Islet of Langerhans (tissue), 1 donor: ENCODE measurements at regions not wholly inside any gene's neighbourhood (a gene's known extent, or its start where the extent isn't known, plus 50 kb on each side); places are given as distances from the start of the nearest gene placed in this dataset.

Source experiments
- FAIRE-seq: peaks from one replicate; lab custom pipeline; 2011; peaks lifted over from hg19 to GRCh38; lab: Jason Lieb, UNC

DNA sequence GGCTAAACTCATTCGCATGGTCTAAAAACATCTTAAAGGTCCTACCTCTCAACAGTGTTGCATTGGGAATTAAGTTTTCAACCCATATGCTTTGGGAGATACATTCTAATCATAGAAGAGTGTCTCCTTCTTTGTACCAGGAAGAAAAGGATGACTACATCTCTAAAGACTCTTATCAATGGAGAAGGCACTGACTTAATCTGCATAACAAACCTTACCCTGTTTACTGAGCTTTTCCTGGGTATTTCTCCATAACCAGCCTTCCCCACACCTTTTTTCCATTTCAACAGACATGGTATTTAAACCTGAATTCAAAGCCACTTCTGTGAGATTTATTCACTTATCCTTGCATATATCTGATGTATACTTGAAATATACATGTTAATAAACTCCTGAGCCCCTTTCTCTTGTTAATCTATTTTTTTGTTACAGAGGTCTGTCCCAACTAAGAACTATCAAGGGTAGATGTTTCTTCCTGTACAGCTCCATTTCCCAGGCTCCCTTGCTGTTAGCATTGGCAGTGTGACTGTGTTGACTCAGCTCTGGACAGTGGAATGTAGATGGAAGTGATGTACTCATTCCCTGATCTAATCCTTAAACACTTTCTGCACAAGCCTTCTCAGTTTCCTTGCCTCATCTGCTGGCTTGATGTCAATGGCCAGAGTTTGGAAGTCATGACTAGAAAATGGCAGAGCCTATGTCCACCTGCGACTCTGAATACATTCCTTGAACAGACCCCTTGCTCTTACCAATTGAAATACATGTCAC, 148.9 kb upstream of the CPEB2 start:
- no peak for FAIRE-seq

DNA sequence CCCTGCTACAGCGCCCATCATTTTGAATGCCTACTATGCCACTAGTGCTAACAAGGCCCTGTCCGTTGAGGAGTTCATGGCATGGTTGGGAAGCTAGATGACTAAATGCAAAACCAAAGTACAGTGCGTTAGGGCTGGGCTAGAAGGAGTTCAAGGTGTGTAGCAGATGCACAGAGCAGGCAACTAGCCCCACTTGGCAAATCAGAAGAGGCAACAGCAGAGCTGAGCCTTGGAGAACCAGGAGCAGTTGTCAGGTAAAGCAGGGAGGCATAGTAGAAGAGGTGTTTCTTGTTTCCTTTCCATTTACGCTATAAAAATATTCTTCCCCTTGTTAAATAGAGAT, 146.6 kb upstream of the CPEB2 start:
- no peak for FAIRE-seq

DNA sequence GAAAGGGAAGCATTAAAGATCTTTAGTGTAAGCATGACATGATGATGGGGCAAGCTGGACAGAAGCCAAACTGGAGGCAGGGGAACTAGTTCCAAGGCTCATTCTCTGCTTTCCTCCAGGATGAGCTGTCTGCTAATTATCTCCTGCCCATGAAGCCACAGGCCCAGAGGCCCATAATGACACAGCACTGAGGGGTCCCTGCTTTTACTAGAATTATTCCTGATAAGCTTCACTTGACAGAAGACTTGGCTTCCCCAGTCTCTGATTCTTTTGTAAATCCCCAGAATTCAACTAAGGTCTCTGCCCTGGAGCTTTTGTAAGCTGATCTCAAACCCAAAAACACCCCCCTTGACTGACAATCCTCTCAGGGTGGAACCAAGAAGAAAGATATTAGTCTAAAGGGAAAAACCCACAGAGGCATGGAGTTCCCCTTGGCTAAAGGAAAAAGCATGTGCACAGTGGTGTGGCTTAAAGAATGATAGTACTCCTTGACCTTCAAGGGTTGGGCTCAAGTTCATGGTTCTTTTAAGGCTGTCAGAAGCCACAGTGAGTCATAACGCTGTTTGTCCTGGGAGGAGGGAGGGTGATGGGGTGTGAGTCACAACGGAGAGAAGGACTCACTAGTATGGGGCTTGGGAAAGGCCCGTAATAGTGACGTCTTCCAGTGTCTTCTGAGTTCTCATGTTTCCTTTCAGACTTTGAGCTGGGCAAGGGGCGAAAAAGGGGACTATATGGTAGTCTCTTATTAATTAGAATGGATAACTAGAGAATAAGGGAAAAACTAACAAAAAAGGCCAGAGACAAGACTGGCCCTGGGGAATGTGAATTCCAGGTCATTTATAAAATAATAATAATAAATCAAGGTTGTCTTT, 146.0 kb upstream of the CPEB2 start:
- FAIRE-seq = no peak

DNA sequence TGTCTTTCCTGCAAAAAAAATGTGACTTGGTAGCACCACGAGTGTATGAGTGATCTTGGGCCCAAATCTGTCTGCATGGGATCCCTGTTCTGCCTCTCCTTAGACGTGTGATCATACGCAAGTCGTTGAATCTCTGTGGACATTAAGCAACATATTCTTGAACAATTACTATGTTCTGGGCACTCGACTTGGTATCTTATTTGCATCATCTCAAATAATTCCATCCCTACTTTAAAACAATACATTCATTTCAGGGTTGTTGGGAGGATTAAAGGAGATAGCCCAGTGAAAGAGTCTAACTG, 145.4 kb upstream of the CPEB2 start:
- no peak for FAIRE-seq

DNA sequence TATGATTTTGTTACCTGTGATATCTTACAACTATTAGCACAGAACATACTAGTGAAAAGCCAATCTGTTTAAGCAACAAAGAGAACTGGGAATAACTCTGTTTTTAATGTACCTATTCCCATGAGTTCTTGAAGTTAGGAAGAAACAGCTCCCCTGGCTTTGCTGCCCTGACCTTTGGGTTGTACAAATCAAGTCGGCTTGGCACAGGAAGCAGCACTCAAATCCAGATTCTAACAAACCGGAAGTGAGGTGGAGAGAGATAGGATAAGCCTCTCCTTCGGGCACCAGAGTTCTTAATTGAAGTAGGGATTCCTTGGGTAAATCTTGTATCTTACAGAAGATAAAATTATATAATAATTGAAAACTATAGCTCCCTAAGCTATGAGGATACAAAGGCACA, 144.8 kb upstream of the CPEB2 start:
- no peak for FAIRE-seq

DNA sequence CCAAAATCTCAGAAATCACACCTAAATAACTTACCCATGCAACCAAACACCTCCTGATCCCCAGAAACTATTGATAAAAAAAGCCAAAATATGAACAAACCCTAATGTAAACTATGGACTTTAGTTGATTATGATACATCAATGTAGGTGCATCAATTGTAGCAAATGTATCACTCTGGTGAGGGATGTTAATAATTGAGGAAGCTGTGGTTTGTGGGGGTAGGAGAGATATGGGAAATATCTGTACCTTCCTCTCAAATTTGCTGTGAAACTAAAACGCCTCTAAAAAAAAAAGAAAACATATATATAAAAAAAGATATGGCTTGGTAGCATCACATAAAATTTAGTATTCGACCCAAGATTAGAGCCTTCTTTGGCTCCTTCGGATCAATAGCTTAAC, 144.3 kb upstream of the CPEB2 start:
- no peak for FAIRE-seq

DNA sequence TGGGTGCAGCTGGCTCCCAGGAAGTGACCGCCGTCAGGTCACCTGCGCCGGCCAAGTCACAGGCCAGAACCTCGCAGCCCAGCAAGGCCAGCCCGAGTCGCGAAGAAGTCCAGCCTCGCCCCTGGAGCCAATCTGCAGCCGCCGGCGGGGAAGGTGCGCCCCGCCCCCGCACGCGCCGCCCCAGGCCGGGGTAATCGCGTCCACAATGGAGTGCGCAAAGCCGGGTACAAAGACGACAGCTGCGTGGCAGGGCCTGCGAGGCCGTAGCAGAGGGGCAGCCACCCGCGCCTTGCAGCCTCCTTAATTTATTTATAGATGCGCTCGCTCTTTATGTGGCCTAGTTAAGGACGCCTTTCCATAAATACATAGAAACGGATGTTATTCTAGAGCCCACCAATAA, 139.4 kb upstream of the CPEB2 start:
- no peak for FAIRE-seq

DNA sequence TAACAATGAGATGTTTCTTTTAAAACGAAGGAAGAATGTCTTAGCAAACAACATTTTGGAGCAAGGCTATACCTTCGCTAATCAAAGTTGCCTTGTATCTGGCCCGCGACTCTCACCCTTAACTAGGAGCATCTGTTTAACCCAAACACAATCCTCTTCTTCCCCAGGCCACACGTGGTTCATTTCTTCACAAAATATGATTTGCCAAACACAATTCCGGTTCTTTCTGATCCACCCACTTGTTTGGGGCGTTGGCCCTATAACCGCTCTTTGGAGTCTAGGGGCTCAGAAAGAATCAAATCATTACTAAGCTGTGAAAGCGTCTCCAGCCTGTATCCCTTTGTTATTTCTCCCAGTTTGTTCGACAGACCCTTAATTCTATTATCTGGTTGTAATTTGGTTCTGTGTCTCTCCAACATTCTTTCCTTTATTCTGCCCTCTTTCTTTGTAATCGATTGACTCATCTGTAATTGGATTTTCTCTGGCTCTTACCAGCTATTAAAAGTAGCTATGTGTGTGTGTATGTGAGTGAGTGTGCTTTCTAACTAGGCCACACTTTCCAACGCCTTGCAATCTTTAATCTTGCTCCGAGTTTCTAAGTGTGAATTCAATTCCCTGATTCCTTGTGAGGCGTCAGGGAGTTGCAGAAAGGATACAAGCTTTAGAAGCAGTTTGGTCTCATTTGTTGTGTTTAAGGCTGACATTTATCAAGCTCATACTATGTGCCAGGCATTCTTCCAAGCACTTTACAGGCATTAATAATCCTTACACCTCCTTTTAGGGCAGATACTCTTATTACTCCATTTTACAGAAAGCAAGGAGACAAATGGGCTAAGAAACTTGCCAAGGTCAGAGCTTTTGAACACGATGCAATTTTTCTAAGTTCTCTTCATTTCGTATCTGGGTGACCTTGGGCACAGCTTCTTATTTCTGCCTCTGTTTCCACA, 138.6 kb upstream of the CPEB2 start:
- FAIRE-seq = no peak

DNA sequence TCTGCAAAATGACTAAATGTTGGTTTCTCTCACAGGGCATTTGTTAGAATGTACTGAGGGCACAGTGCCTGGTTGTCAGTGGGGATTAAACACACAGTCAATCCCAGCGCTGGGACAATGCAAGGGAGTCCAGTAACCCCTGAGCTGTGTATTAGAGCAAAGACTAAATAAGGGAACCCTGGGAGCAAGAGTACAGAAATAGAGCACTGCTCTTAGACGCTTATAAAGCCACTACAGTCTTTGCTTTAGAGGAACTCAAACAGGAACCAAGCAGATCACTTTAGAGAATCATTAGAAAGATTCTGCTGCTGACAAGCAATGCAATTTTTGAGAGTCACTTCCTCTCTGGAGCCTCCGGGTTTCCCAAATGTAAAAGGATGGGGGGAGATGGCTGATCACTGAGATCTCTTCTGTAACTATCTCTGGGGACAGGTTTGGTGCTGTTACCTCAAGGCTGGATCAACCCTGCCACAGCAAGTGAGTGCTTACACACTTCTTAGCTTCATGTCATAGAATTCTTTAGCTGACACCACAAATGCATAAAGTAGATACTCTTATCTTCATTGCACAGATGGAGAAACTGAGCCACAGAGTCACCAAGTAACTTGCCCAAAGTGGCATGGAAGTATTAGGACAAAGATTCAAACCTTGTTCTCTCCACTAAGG, 137.8 kb upstream of the CPEB2 start:
- no peak for FAIRE-seq

DNA sequence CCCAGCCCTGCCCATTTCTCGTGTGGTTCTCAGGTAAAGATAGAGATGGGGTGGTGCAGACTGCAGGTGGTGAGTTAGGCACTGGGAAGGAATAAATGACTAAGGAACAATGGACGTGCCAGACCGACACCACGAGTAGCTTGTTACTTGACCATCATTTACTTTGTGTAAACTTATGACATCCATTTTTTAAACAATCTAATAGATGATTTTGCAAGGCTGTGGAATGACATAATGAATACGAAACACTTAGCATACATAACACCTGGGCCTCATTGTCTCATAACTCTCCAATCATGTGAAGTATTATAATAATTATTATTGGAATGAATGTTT, 137.3 kb upstream of the CPEB2 start:
- no peak for FAIRE-seq

DNA sequence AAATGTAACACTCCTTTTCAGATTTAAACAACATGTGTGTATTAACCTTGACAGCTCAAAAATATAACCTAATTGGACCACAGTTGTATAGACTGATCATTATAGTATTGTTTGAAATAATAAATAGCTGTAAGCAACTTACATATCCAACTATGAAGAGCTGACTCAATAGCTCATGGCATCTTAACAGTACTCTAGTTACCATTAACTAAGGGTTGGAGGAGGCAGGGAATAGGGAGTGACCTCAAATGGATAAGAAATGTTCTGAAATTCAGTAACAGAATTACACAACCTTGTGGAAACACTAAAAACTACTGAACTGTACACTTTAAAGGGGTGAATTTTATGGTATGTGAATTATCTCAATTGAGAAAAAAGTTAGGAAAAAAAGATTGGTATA, 136.5 kb upstream of the CPEB2 start:
- no peak for FAIRE-seq

DNA sequence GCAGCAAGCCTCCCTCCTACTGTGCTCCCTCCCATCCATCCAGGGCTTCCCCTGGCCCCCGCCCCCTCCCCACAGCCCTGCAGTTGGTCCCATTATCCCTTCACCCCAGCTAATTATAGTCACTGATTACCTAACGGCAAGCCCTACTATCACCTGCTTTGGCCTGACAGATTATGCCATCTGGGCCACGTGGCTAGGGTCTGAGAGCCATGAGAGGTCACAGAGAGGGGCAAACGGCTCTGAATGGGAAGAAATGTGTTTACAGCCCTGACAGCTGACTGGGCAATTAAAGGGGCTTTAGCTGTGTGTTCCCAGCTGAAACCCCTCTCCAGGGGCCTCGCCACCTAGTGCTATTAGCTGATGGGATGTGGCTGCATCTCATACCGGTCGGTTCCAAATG, 134.4 kb upstream of the CPEB2 start:
- FAIRE-seq = no peak

DNA sequence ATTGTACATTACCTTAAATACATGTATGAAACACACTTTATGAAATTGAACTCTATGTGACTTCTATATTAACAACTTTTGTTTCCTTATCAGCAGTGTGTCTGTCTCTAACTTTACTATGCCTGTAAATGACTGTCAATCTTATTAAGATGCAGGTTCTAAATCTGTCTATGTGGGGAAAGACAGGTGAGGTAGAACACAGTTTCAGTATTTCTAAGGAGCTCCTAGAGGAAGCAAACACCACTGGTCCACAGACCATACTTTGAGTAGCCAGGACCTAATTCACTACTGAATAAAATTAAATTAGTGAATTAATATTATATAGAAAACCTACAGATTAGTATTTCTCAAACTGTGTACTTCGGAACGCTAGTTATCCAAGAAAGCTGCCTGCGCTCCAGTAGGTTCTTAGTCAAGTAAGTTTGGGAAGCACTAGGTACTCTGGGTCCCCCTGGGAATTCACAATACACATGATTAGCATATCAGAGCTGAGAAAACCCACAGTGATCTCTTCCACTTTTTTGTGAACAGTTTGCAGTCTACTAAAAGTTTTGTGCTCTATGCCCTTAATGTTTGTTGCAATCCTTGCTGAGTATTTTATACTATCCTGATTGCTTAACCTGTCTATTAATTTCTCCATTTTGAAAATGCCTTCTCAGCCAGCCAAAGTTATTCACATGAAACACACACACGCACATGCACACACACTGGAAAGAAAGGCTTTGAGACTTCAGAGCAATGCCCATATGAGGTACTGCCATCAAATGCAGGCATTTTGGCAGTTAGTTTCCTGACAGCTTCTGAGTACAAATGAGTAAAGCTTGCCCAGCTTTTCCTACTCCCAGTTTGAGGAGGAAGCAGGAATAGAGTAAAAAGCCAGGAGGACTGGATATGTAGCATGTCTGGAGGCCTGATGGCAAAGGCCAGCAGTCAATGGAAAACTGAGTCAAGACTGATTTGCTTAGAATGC, 133.6 kb upstream of the CPEB2 start:
- no peak for FAIRE-seq

DNA sequence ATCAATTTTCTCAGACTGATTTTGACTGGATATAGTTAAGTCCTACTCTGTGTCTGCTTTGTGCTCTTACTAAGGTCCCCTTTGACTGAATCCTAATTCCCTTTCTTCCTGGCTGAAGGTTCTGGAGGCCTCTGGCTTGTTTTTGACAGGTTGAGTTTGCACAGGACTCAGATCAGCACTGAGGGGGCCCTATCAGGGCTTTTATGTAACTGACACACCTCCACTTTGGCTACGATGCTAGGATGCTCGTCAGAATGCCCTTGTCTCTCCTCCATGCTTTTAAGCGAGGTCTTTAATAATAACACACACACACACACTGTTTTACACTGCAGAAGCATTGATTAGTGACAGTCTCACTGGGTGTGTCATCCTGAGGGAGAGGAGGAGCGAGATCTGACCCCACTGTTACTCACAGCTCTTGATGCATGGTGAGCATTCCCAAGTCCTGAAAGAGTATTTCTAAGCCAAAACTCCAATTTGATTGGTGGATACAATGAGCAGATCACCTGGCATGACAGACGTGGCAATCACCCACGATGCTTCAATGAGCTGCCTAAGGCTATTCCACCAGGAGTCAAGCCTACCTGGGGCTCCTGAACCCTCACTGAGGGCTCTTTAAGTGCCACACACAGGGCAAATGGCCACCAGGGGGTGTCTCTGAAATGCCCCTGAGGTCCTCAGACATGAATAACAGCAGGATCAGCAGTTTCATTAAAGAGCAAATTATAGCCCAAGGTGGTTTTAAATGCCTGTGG, 130.4 kb upstream of the CPEB2 start:
- no peak for FAIRE-seq

DNA sequence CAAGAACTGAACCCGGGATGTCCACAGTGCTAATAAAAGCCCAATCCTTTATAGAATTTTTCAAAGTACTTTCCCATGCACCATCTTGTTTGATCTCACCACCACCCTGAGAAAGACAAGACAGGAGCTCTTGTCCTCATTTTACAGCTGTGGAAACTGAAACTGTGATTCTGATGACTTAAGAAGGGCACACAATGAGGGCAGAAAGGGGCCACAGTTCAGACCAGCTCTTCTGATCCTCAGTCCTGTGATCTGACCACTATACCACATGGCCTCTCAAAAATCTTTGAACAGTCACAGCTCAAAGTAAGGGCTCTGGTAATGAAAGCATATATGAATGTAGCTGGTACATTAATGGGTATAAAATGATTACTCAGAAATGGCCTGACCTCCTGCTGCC, 127.3 kb upstream of the CPEB2 start:
- FAIRE-seq = no peak

DNA sequence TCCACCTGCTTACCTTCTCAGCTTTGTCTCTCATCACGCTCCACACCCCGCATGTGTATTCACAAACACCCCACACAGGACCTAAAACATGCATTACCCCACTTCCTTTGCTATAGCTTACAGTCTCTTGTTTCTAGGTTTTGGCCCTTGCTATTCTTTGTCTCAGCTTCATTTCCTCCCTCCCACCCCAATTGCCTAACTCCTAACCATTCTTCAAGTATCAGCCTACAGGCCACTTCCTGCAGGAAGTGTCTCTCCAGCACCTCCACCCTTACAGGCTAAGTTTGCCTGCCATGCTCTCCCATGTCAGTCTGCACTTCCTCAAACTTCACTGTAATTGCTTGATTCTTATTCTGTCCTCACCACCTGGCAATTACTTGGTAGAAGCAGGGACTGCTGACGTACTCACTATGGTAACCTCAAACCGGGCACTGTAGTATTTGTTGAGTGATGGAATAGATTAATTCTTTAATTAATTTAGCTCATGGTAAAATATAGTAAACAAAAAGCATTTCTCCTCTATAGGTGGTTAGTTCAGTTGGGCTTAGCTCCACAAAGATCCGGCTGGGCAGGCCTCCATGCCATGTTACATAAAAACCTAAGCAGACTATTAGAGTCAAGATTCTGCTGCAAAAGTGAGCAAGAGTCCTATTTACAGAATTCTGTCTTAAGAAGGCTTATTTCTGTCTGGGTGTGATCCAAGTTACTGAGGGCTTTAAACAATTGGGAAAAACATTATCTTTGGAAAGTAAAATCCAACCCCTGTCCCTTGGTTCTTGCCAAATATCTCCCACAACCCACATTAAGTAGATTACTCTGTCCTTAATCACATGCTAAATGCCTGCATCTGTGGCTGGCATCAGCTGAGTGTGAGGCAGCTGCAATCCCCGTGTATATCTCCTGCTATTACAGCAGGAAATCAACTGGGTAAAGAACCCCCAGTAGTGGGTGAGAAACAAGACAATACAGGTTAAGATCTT, 124.7 kb upstream of the CPEB2 start:
- no peak for FAIRE-seq

DNA sequence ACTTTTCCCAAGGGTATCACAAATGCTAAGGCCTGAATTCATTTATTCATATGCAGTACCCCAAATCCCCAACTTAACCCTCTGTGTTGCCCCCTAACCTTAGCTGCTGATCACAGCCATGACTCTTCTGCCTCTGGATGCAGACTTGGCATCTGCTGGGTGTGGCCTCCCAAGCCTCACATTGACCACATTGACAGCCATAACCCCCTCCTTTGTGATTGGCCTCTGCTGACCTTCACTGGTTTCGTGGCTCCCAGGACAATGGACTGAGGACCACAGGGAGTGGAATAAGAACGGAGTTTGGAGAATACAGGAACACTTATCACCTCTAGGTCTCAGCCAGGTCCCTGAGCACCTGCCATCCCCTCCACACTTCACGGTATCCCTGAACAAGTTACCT, 123.6 kb upstream of the CPEB2 start:
- FAIRE-seq = no peak

DNA sequence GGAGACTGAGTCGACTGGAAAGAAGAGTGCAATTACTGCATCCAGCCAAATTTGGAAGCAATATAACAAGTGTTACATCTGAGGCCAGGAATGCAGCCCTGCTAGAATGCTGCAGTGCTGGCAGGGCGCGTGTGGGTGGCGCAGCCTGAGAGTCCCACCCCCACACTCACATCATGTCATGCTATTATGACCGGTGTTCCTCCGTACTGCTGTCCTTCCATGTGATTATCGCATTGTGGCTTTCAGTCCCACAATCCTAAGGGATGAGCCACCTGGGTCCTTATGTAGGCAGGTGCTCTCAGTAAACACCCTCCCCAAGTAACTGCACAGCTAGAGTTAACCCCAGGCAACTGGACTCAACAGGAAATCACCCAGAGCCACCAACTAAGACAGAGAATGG, 122.6 kb upstream of the CPEB2 start:
- no peak for FAIRE-seq

DNA sequence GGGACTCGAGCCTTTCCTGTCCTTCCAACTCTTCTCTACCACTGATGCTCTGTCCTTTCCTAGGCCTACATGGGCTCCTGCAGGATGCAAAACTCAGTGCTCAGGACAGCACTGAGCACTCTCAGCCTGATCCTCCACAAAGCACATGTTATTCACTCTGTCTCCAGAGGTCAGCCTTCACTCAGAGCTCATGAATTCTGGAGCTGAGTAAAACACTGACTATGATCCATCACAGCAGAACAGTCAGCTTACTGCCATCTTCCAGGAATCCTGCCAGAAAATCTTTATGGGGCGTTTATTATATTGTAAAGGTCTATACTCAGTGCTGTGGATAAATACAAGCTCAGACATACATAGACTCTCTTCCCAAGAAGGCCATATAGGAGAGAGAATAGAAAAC, 121.5 kb upstream of the CPEB2 start:
- FAIRE-seq = no peak
